Neural cell (in vitro differentiated cells): ENCODE measurements at regions not wholly inside any gene's neighbourhood (a gene's known extent, or its start where the extent isn't known, plus 50 kb on each side); places are given as distances from the start of the nearest gene placed in this dataset.

Experiments used
- CTCF ChIP-seq: fragments of 450-650 bp; IDR thresholded peaks from 2 replicates; pipeline ENCODE4 v1.5.1; 2014; ENCODE audit warnings: antibody characterized with exemption, mild to moderate bottlenecking, moderate library complexity; ENCODE audit not compliant: poor library complexity, severe bottlenecking
- EP300 ChIP-seq: fragments of 450-650 bp; conservative IDR thresholded peaks from 2 replicates; pipeline ENCODE4 v1.6.1; 2014; ENCODE audit warnings: antibody characterized with exemption, mild to moderate bottlenecking, moderate library complexity; ENCODE audit not compliant: poor library complexity, severe bottlenecking
- EZH2 ChIP-seq: fragments of 200-600, 300-800 bp; shearing (Covaris generic), sonication (generic); IDR thresholded peaks from 2 replicates; pipeline ENCODE4 v1.6.1; 2014; ENCODE audit warnings: antibody characterized with exemption, low read length, borderline replicate concordance, mild to moderate bottlenecking; ENCODE audit not compliant: insufficient read depth, poor library complexity, severe bottlenecking
- POLR2AphosphoS5 ChIP-seq: IDR thresholded peaks from 2 replicates; pipeline ENCODE4 v1.6.1; 2012
- RAD21 ChIP-seq: fragments of 450-650 bp; conservative IDR thresholded peaks from 2 replicates; pipeline ENCODE4 v1.6.1; 2014; ENCODE audit warnings: antibody characterized with exemption, mild to moderate bottlenecking, moderate library complexity
- REST ChIP-seq: IDR thresholded peaks from 2 replicates; pipeline ENCODE4 v1.6.1; 2012; ENCODE audit warnings: borderline replicate concordance
- SMC3 ChIP-seq: fragments of 450-650 bp; conservative IDR thresholded peaks from 2 replicates; pipeline ENCODE4 v1.6.1; 2014; ENCODE audit warnings: antibody characterized with exemption, mild to moderate bottlenecking, moderate library complexity; ENCODE audit not compliant: poor library complexity
- TAF1 ChIP-seq: IDR thresholded peaks from 2 replicates; pipeline ENCODE4 v1.6.1; 2012; ENCODE audit warnings: low read depth

GRCh38 chr13:84640691-84641090 is 758.4 kb upstream of the SLITRK1 start:
- TF ChIP-seq CTCF (no peak), EP300 (no peak), SMC3 (no peak), RAD21 (no peak), TAF1 (no peak), EZH2 (no peak), POLR2AphosphoS5 (no peak), REST (no peak)
